WTC11 (cell line): ENCODE measurements at regions not wholly inside any gene's neighbourhood (a gene's known extent, or its start where the extent isn't known, plus 50 kb on each side); places are given as distances from the start of the nearest gene placed in this dataset.

Experiments
- CTCF ChIP-seq: fragments of 200-600 bp; IDR thresholded peaks from 2 replicates; pipeline ENCODE4 v1.8.0; 2022; ENCODE audit warnings: antibody characterized with exemption
- MLX ChIP-seq: sonication (generic); formaldehyde crosslinking; IDR thresholded peaks from 2 replicates; pipeline ENCODE4 v1.8.1; 2023; ENCODE audit warnings: mild to moderate bottlenecking, missing genetic modification reagents, moderate library complexity
- PRRX2 ChIP-seq: fragments of 250-450 bp; sonication (Bioruptor Pico); IDR thresholded peaks from 2 replicates; pipeline ENCODE4 v1.8.0; 2021; ENCODE audit warnings: mild to moderate bottlenecking
- TP53 ChIP-seq: sonication (generic); formaldehyde crosslinking; IDR thresholded peaks from 2 replicates; pipeline ENCODE4 v1.8.1; 2023; ENCODE audit warnings: mild to moderate bottlenecking, missing genetic modification reagents

GRCh38 chr2:211035548-211036185 lies 479.3 kb downstream of the CPS1 start:
- TF ChIP-seq MLX (CRISPR knock-in tag): no peak
- TF ChIP-seq CTCF: no peak; the same call in 1 of the 2 replicates
- no peak for TF ChIP-seq TP53 (CRISPR knock-in tag)
- TF ChIP-seq PRRX2 (CRISPR knock-in tag): no peak
